HG03175 (cell line): ENCODE measurements at regions not wholly inside any gene's neighbourhood (a gene's known extent, or its start where the extent isn't known, plus 50 kb on each side); places are given as distances from the start of the nearest gene placed in this dataset.
A peak's percentile ranks its signal among the peaks of the same experiment; 100 is the strongest.

Experiments
- ATAC-seq: cut with Tn5 transposase; IDR thresholded peaks from one replicate; pipeline ENCODE4 v1.9.1; 2021; ENCODE audit warnings: mild to moderate bottlenecking, moderate library complexity; ENCODE audit not compliant: unreplicated experiment

- no peak for ATAC-seq
Measured at GRCh38 chr4:41865306-41865980, 69.8 kb upstream of the TMEM33 start.

GRCh38 chr4:41859087-41859486, 76.1 kb upstream of the TMEM33 start:
- no peak for ATAC-seq

- no peak for ATAC-seq
Measured at GRCh38 chr4:41857226-41857641, 78.0 kb upstream of the TMEM33 start.

- no peak for ATAC-seq
Measured at GRCh38 chr4:41856797-41857196, 78.4 kb upstream of the TMEM33 start.

- no peak for ATAC-seq
Measured at GRCh38 chr4:41853973-41854372, 81.3 kb upstream of the TMEM33 start.

- ATAC-seq = no peak
Measured at GRCh38 chr4:41852229-41852628, 83.0 kb upstream of the TMEM33 start.

- ATAC-seq = no peak
Measured at GRCh38 chr4:41851621-41852020, 83.6 kb upstream of the TMEM33 start.

- ATAC-seq = no peak
Measured at GRCh38 chr4:41844327-41844726, 90.9 kb upstream of the TMEM33 start.

- ATAC-seq = peak; percentile 46
Measured at GRCh38 chr4:41839916-41840854, 91.7 kb upstream of the PHOX2B start.

- ATAC-seq = no peak
Measured at GRCh38 chr4:41838590-41838989, 90.1 kb upstream of the PHOX2B start.

- ATAC-seq = no peak
Measured at GRCh38 chr4:41835321-41835995, 86.9 kb upstream of the PHOX2B start.

GRCh38 chr4:41832961-41833360, 84.4 kb upstream of the PHOX2B start:
- ATAC-seq = no peak

- ATAC-seq = no peak
Measured at GRCh38 chr4:41822325-41822724, 73.8 kb upstream of the PHOX2B start.

GRCh38 chr4:41820473-41820872, 71.9 kb upstream of the PHOX2B start:
- no peak for ATAC-seq

GRCh38 chr4:41819621-41820020, 71.1 kb upstream of the PHOX2B start:
- no peak for ATAC-seq

GRCh38 chr4:41815473-41815872, 66.9 kb upstream of the PHOX2B start:
- no peak for ATAC-seq

- ATAC-seq = no peak
Measured at GRCh38 chr4:41814565-41814964, 66.0 kb upstream of the PHOX2B start.

GRCh38 chr4:41806807-41807206, 58.3 kb upstream of the PHOX2B start:
- ATAC-seq = no peak

- no peak for ATAC-seq
Measured at GRCh38 chr4:41802590-41802989, 54.1 kb upstream of the PHOX2B start.

GRCh38 chr4:41799126-41799525, 50.6 kb upstream of the PHOX2B start:
- no peak for ATAC-seq
